Neural progenitor cell (in vitro differentiated cells): ENCODE measurements at regions not wholly inside any gene's neighbourhood (a gene's known extent, or its start where the extent isn't known, plus 50 kb on each side); places are given as distances from the start of the nearest gene placed in this dataset.

ENCODE experiments used
- DNase-seq: peaks from one replicate; pipeline ENCODE4 v3.0.0-alpha.2; 2016; ENCODE audit warnings: low spot score
- H2AFZ ChIP-seq: fragments of 200-600 bp; sonication (generic); replicated peaks from 2 replicates; pipeline ENCODE4 v1.6.1; 2016; ENCODE audit warnings: antibody characterized with exemption
- H3F3A ChIP-seq: fragments of 200-600 bp; sonication (generic); 2 replicates; pipeline ENCODE4 v1.6.1; 2016; ENCODE audit warnings: antibody characterized with exemption, low read depth
- H3K27ac ChIP-seq: fragments of 200-600 bp; sonication (generic); 2 replicates; pipeline ENCODE4 v1.5.1; 2016; ENCODE audit warnings: mild to moderate bottlenecking
- H3K27me3 ChIP-seq: fragments of 200-600 bp; sonication (generic); 2 replicates; pipeline ENCODE4 v1.6.1; 2016; ENCODE audit warnings: mild to moderate bottlenecking, moderate library complexity
- H3K36me3 ChIP-seq: fragments of 200-600 bp; sonication (generic); 2 replicates; pipeline ENCODE4 v1.5.1; 2016
- H3K4me1 ChIP-seq: fragments of 200-600 bp; sonication (generic); 2 replicates; pipeline ENCODE4 v1.6.1; 2016; ENCODE audit warnings: mixed run types
- H3K4me2 ChIP-seq: fragments of 200-600 bp; sonication (generic); 2 replicates; pipeline ENCODE4 v1.6.1; 2016
- H3K4me3 ChIP-seq: fragments of 200-600 bp; sonication (generic); 2 replicates; pipeline ENCODE4 v1.5.1; 2016
- H3K79me2 ChIP-seq: fragments of 200-600 bp; sonication (generic); 2 replicates; pipeline ENCODE4 v1.6.1; 2016; ENCODE audit warnings: low read depth
- H3K9ac ChIP-seq: fragments of 200-600 bp; sonication (generic); 2 replicates; pipeline ENCODE4 v1.6.1; 2016
- H3K9me3 ChIP-seq: fragments of 200-600 bp; sonication (generic); 2 replicates; pipeline ENCODE4 v1.5.1; 2016; ENCODE audit warnings: low read depth
- H4K20me1 ChIP-seq: fragments of 200-600 bp; sonication (generic); 2 replicates; pipeline ENCODE4 v1.6.1; 2016; ENCODE audit warnings: low read depth
- H3K27ac Mint-ChIP-seq: 3 replicates; pipeline ENCODE4 v1.8.0; 2021; ENCODE audit warnings: mixed read lengths
- H3K27me3 Mint-ChIP-seq: 2 replicates; pipeline ENCODE4 v1.8.0; 2022; ENCODE audit warnings: low read depth, mild to moderate bottlenecking, inconsistent platforms, moderate library complexity, mixed read lengths; ENCODE audit not compliant: insufficient read depth
- H3K36me3 Mint-ChIP-seq: 3 replicates; pipeline ENCODE4 v1.8.0; 2021; ENCODE audit warnings: mixed read lengths
- H3K4me1 Mint-ChIP-seq: 3 replicates; pipeline ENCODE4 v1.8.0; 2021; ENCODE audit warnings: mixed read lengths
- H3K4me3 Mint-ChIP-seq: 3 replicates; pipeline ENCODE4 v1.8.0; 2021; ENCODE audit warnings: mild to moderate bottlenecking, moderate library complexity, mixed read lengths
- H3K9me3 Mint-ChIP-seq: 3 replicates; pipeline ENCODE4 v1.8.0; 2020; ENCODE audit warnings: mixed read lengths
- EZH2 ChIP-seq: fragments of 200-600 bp; sonication (generic); IDR thresholded peaks from 2 replicates; pipeline ENCODE4 v1.6.1; 2017; ENCODE audit warnings: antibody characterized with exemption, mild to moderate bottlenecking, moderate library complexity
- EZH2phosphoT487 ChIP-seq: fragments of 200-600 bp; sonication (generic); IDR thresholded peaks from 2 replicates; pipeline ENCODE4 v1.6.1; 2017; ENCODE audit warnings: antibody characterized with exemption
- TF ChIP-seq, protein P1 (sequence below): fragments of 200-600 bp; sonication (generic); IDR thresholded peaks from 2 replicates; pipeline ENCODE4 v1.5.1; 2017; ENCODE audit warnings: antibody characterized with exemption, mild to moderate bottlenecking

GRCh38 chr18:2348003-2348402, 223.3 kb downstream of the METTL4 start:
- Histone ChIP-seq H3K36me3 (no peaks in the 10 kb centered on the region), H3K9ac (no peak overlapping the region), H2AFZ (no peak overlapping the region), H3K79me2 (no peaks in the 10 kb centered on the region), H4K20me1 (no peaks in the 10 kb centered on the region), H3K27ac (no peak overlapping the region), H3K4me3 (no peak overlapping the region), H3K4me1 (peaks cover 7% of the 10 kb centered on the region), H3F3A (no peaks in the 10 kb centered on the region), H3K27me3 (no peaks in the 10 kb centered on the region), H3K4me2 (no peak overlapping the region), H3K9me3 (no peaks in the 10 kb centered on the region)
- Mint-ChIP-seq H3K36me3 (no peaks in the 10 kb centered on the region), H3K4me1 (peaks cover 2% of the 10 kb centered on the region), H3K27ac (no peak overlapping the region), H3K27me3 (peaks cover 2% of the 10 kb centered on the region), H3K9me3 (peaks cover 4% of the 10 kb centered on the region), H3K4me3 (no peak overlapping the region)
- TF ChIP-seq EZH2 (no peak), EZH2phosphoT487 (no peak)
- TF ChIP-seq, protein P1, sequence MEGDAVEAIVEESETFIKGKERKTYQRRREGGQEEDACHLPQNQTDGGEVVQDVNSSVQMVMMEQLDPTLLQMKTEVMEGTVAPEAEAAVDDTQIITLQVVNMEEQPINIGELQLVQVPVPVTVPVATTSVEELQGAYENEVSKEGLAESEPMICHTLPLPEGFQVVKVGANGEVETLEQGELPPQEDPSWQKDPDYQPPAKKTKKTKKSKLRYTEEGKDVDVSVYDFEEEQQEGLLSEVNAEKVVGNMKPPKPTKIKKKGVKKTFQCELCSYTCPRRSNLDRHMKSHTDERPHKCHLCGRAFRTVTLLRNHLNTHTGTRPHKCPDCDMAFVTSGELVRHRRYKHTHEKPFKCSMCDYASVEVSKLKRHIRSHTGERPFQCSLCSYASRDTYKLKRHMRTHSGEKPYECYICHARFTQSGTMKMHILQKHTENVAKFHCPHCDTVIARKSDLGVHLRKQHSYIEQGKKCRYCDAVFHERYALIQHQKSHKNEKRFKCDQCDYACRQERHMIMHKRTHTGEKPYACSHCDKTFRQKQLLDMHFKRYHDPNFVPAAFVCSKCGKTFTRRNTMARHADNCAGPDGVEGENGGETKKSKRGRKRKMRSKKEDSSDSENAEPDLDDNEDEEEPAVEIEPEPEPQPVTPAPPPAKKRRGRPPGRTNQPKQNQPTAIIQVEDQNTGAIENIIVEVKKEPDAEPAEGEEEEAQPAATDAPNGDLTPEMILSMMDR, result no peak
- no peak for DNase-seq

GRCh38 chr18:2351126-2351850, 220.0 kb downstream of the METTL4 start:
- no peak overlapping the region for H3K27ac Mint-ChIP-seq
- H4K20me1 ChIP-seq, result no peaks in the 10 kb centered on the region
- H3K36me3 ChIP-seq, result no peaks in the 10 kb centered on the region
- H3K9me3 ChIP-seq, result no peaks in the 10 kb centered on the region
- H3K27me3 Mint-ChIP-seq, result peaks cover 2% of the 10 kb centered on the region
- H3K79me2 ChIP-seq, result no peaks in the 10 kb centered on the region
- no peak overlapping the region for H3K27ac ChIP-seq
- H2AFZ ChIP-seq, result no peak overlapping the region
- H3K27me3 ChIP-seq, result no peaks in the 10 kb centered on the region
- no peak overlapping the region for H3K9ac ChIP-seq
- no peak overlapping the region for H3K4me3 ChIP-seq
- H3F3A ChIP-seq, result no peaks in the 10 kb centered on the region
- no peaks in the 10 kb centered on the region for H3K9me3 Mint-ChIP-seq
- peaks cover 7% of the 10 kb centered on the region for H3K4me1 ChIP-seq
- no peak overlapping the region for H3K4me2 ChIP-seq
- no peak for DNase-seq
- no peaks in the 10 kb centered on the region for H3K36me3 Mint-ChIP-seq
- H3K4me1 Mint-ChIP-seq, result peaks cover 2% of the 10 kb centered on the region
- no peak overlapping the region for H3K4me3 Mint-ChIP-seq
- TF ChIP-seq EZH2, result no peak

- peaks cover 4% of the 10 kb centered on the region for H3K27me3 Mint-ChIP-seq
These were observed 217.0 kb downstream of the METTL4 start for GRCh38 chr18:2354292-2354691.

DNA sequence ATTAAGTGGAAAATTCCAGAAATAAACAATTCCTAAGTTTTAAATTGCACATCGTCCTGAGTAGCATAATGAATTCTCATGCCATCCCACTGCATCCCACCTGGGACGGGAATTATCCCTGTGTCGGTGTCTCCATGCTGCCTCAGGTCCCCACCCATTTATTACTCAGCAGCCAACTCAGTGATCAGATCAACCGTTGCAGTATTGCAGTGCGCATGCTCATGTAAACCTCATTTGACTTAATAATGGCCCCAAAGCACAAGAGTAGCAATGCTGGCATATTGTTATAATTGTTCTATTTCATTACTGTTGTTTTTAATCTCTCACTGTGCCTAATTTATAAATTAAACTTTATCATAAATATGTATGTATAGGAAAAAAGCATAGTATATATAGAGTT, 214.4 kb downstream of the METTL4 start:
- peaks cover 2% of the 10 kb centered on the region for H3K27me3 Mint-ChIP-seq
- Histone ChIP-seq H3K4me2 (no peak overlapping the region), H3K4me3 (no peak overlapping the region), H3K27me3 (no peaks in the 10 kb centered on the region), H3K9ac (no peak overlapping the region), H2AFZ (no peak overlapping the region), H3K4me1 (no peaks in the 10 kb centered on the region), H3K79me2 (no peaks in the 10 kb centered on the region), H4K20me1 (no peaks in the 10 kb centered on the region), H3K27ac (no peak overlapping the region), H3K9me3 (no peaks in the 10 kb centered on the region), H3K36me3 (no peaks in the 10 kb centered on the region), H3F3A (no peaks in the 10 kb centered on the region)
- no peak overlapping the region for H3K27ac Mint-ChIP-seq
- no peaks in the 10 kb centered on the region for H3K9me3 Mint-ChIP-seq
- no peak overlapping the region for H3K4me3 Mint-ChIP-seq
- no peak for DNase-seq
- TF ChIP-seq EZH2phosphoT487 (no peak), EZH2 (no peak)
- TF ChIP-seq, protein P1, result no peak
- no peaks in the 10 kb centered on the region for H3K36me3 Mint-ChIP-seq
- H3K4me1 Mint-ChIP-seq, result no peaks in the 10 kb centered on the region

More at GRCh38 chr18:2354292-2354691, 217.0 kb downstream of the METTL4 start:
- no peak overlapping the region for H3K4me2 ChIP-seq
- peaks cover 7% of the 10 kb centered on the region for H3K4me1 ChIP-seq
- no peak for TF ChIP-seq EZH2
- TF ChIP-seq, protein P1, result no peak
- TF ChIP-seq EZH2phosphoT487, result no peak
- no peak overlapping the region for H3K27ac Mint-ChIP-seq
- H3F3A ChIP-seq, result no peaks in the 10 kb centered on the region
- H3K9me3 ChIP-seq, result no peaks in the 10 kb centered on the region
- H3K36me3 Mint-ChIP-seq, result no peaks in the 10 kb centered on the region
- no peak overlapping the region for H3K4me3 ChIP-seq
- H3K79me2 ChIP-seq, result no peaks in the 10 kb centered on the region
- H3K9ac ChIP-seq, result no peak overlapping the region
- H2AFZ ChIP-seq, result no peak overlapping the region
- H3K4me1 Mint-ChIP-seq, result peaks cover 2% of the 10 kb centered on the region
- no peaks in the 10 kb centered on the region for H3K9me3 Mint-ChIP-seq
- H4K20me1 ChIP-seq, result no peaks in the 10 kb centered on the region
- no peaks in the 10 kb centered on the region for H3K27me3 ChIP-seq
- no peak overlapping the region for H3K27ac ChIP-seq
- no peak for DNase-seq
- H3K4me3 Mint-ChIP-seq, result no peak overlapping the region
- no peaks in the 10 kb centered on the region for H3K36me3 ChIP-seq
